H54 (cell line): ENCODE measurements at regions not wholly inside any gene's neighbourhood (a gene's known extent, or its start where the extent isn't known, plus 50 kb on each side); places are given as distances from the start of the nearest gene placed in this dataset.
"Not testable (repeated sequence)": the region's sequence is repeated elsewhere in the genome, so short reads cannot be mapped to it uniquely, and the experiment has no call there.

Experiments used
- DNase-seq: peaks from one replicate; pipeline ENCODE4 v3.0.0; 2011; ENCODE audit warnings: low spot score, mixed read lengths; ENCODE audit not compliant: insufficient read length
- FAIRE-seq: peaks from 3 replicates; lab custom pipeline; 2011; peaks lifted over from hg19 to GRCh38; lab: Jason Lieb, UNC
- POLR2A ChIP-seq: IDR thresholded peaks from 2 replicates; pipeline ENCODE4 v1.6.1; 2011; ENCODE audit warnings: low read depth, mild to moderate bottlenecking, low read length

GRCh38 chr22:33166206-33166605, 108.0 kb upstream of the SYN3 start:
- no peak for TF ChIP-seq POLR2A
- FAIRE-seq (no peak), DNase-seq (no peak)

- no peak for DNase-seq
- no peak for TF ChIP-seq POLR2A
- FAIRE-seq, result no peak
Measured at GRCh38 chr22:33163815-33164214, 105.6 kb upstream of the SYN3 start.

GRCh38 chr22:33162196-33162595, 104.0 kb upstream of the SYN3 start:
- no peak for TF ChIP-seq POLR2A
- no peak for DNase-seq
- FAIRE-seq, result no peak

- TF ChIP-seq POLR2A, result no peak
- FAIRE-seq (no peak), DNase-seq (no peak)
Measured at GRCh38 chr22:33160525-33160924, 102.3 kb upstream of the SYN3 start.

- not testable (repeated sequence) for FAIRE-seq
Measured at GRCh38 chr22:33154967-33155366, 96.8 kb upstream of the SYN3 start.

GRCh38 chr22:33149611-33150010, 91.4 kb upstream of the SYN3 start:
- DNase-seq (no peak), FAIRE-seq (no peak)
- TF ChIP-seq POLR2A, result no peak

More at GRCh38 chr22:33154967-33155366, 96.8 kb upstream of the SYN3 start:
- DNase-seq, result not testable (repeated sequence)

- no peak for DNase-seq
- FAIRE-seq, result no peak
- no peak for TF ChIP-seq POLR2A
Measured at GRCh38 chr22:33144721-33145120, 86.5 kb upstream of the SYN3 start.

GRCh38 chr22:33142282-33143055, 84.3 kb upstream of the SYN3 start:
- DNase-seq (no peak), FAIRE-seq (no peak)
- no peak for TF ChIP-seq POLR2A

- DNase-seq, result no peak
- TF ChIP-seq POLR2A, result no peak
- no peak for FAIRE-seq
Measured at GRCh38 chr22:33139937-33140336, 81.8 kb upstream of the SYN3 start.

GRCh38 chr22:33138333-33138732, 80.2 kb upstream of the SYN3 start:
- not testable (repeated sequence) for DNase-seq, FAIRE-seq

GRCh38 chr22:33130473-33130872, 72.3 kb upstream of the SYN3 start:
- TF ChIP-seq POLR2A, result no peak
- FAIRE-seq (no peak), DNase-seq (no peak)

- DNase-seq (no peak), FAIRE-seq (no peak)
- TF ChIP-seq POLR2A, result no peak
Measured at GRCh38 chr22:33129621-33130020, 71.4 kb upstream of the SYN3 start.

- TF ChIP-seq POLR2A, result no peak
- FAIRE-seq, result no peak
- DNase-seq, result no peak
Measured at GRCh38 chr22:33126881-33127280, 68.7 kb upstream of the SYN3 start.

- FAIRE-seq, result no peak
- DNase-seq, result no peak
- TF ChIP-seq POLR2A, result no peak
Measured at GRCh38 chr22:33124471-33124870, 66.3 kb upstream of the SYN3 start.

- FAIRE-seq, result peak; percentile 100
- DNase-seq, result not testable (repeated sequence)
Measured at GRCh38 chr22:33122439-33122838, 64.3 kb upstream of the SYN3 start.
